IMR-90 (cell line): ENCODE measurements at regions not wholly inside any gene's neighbourhood (a gene's known extent, or its start where the extent isn't known, plus 50 kb on each side); places are given as distances from the start of the nearest gene placed in this dataset.

Experiments used
- ATAC-seq: fragments of 200-7000 bp; cut with Tn5 transposase; 2 replicates; pipeline ENCODE4 v1.9.1; 2020; ENCODE audit warnings: low read depth, mild to moderate bottlenecking, moderate library complexity
- BruUV-seq: library from RNA; stranded (reverse); fragments of 400-500 nt; replicated peaks from 2 replicates; lab custom pipeline; 2021; lab: Mats Ljungman, UMichigan
- CTCF ChIA-PET: fragments of 300-600 bp; formaldehyde crosslinking; extraction: SDS; loops from one replicate; lab custom pipeline; 2021; ENCODE audit warnings: antibody characterized with exemption; lab: Yijun Ruan, JAX
- POLR2A ChIA-PET: fragments of 300-600 bp; sonication (Branson Sonifier 250); formaldehyde crosslinking; loops from one replicate; lab custom pipeline; 2022; ENCODE audit warnings: antibody characterized with exemption; ENCODE audit not compliant: unreplicated experiment; lab: Charles Lee
- DNase-seq: peaks from one replicate; pipeline ENCODE4 v3.0.0; 2013
- H2AFZ ChIP-seq: replicated peaks from 2 replicates; pipeline ENCODE3; 2013; ENCODE audit warnings: low read length, mild to moderate bottlenecking; ENCODE audit not compliant: poor library complexity
- H2AK5ac ChIP-seq: 2 replicates; pipeline ENCODE4 v1.6.1; 2013; ENCODE audit warnings: low read depth, low read length, inconsistent platforms
- H2AK9ac ChIP-seq: replicated peaks from 2 replicates; pipeline ENCODE3; 2013; ENCODE audit warnings: mild to moderate bottlenecking, low read depth, low read length, moderate library complexity; ENCODE audit not compliant: poor library complexity
- H2BK120ac ChIP-seq: 2 replicates; pipeline ENCODE4 v1.6.1; 2013; ENCODE audit warnings: low read depth, low read length, inconsistent platforms
- H2BK15ac ChIP-seq: 3 replicates; pipeline ENCODE4 v1.6.1; 2013; ENCODE audit warnings: low read depth, low read length, inconsistent platforms
- H2BK20ac ChIP-seq: 2 replicates; pipeline ENCODE4 v1.6.1; 2013; ENCODE audit warnings: low read depth, mild to moderate bottlenecking, inconsistent platforms, low read length, moderate library complexity
- H2BK5ac ChIP-seq: 2 replicates; pipeline ENCODE4 v1.6.1; 2013; ENCODE audit warnings: mild to moderate bottlenecking, low read depth, low read length, inconsistent platforms; ENCODE audit not compliant: poor library complexity, severe bottlenecking
- H3K14ac ChIP-seq: replicated peaks from 2 replicates; pipeline ENCODE4 v1.6.1; 2013; ENCODE audit warnings: low read depth, low read length, inconsistent platforms
- H3K18ac ChIP-seq: 2 replicates; pipeline ENCODE4 v1.6.1; 2013; ENCODE audit warnings: low read depth, low read length, control low read depth
- H3K23ac ChIP-seq: 2 replicates; pipeline ENCODE4 v1.6.1; 2013; ENCODE audit warnings: low read depth, low read length, inconsistent platforms
- H3K27ac ChIP-seq: 2 replicates; pipeline ENCODE4 v1.5.1; 2013; ENCODE audit warnings: mild to moderate bottlenecking, control low read depth, low read length; ENCODE audit not compliant: insufficient read depth
- H3K27me3 ChIP-seq: 2 replicates; pipeline ENCODE4 v1.6.1; 2013; ENCODE audit warnings: low read length; ENCODE audit not compliant: control insufficient read depth, insufficient read depth
- H3K36me3 ChIP-seq: 2 replicates; pipeline ENCODE4 v1.6.1; 2013; ENCODE audit warnings: low read length, mixed read lengths; ENCODE audit not compliant: control insufficient read depth, insufficient read depth
- H3K4ac ChIP-seq: 2 replicates; pipeline ENCODE4 v1.6.1; 2013; ENCODE audit warnings: low read depth, low read length, inconsistent platforms
- H3K4me1 ChIP-seq: 2 replicates; pipeline ENCODE4 v1.6.1; 2013; ENCODE audit warnings: low read length, mixed read lengths; ENCODE audit not compliant: control insufficient read depth, insufficient read depth
- H3K4me2 ChIP-seq: 2 replicates; pipeline ENCODE4 v1.6.1; 2013; ENCODE audit warnings: low read depth, mild to moderate bottlenecking, control low read depth, low read length, moderate library complexity
- H3K4me3 ChIP-seq: 2 replicates; pipeline ENCODE4 v1.5.1; 2013; ENCODE audit warnings: low read depth, mild to moderate bottlenecking, control low read depth, low read length, moderate library complexity; ENCODE audit not compliant: insufficient read depth
- H3K56ac ChIP-seq: 2 replicates; pipeline ENCODE4 v1.6.1; 2013; ENCODE audit warnings: low read length, inconsistent platforms; ENCODE audit not compliant: insufficient read depth; ENCODE audit errors: extremely low read depth
- H3K79me1 ChIP-seq, 2 experiments: 2 replicates each; pipeline ENCODE4 v1.6.1; 2013; ENCODE audit warnings: low read length in 2 of 2, inconsistent platforms in 1 of 2, low read depth in 1 of 2
- H3K9ac ChIP-seq: 2 replicates; pipeline ENCODE4 v1.6.1; 2013; ENCODE audit warnings: low read depth, low read length, control low read depth
- H3K9me1 ChIP-seq: 2 replicates; pipeline ENCODE4 v1.6.1; 2013; ENCODE audit warnings: low read length, inconsistent platforms; ENCODE audit not compliant: insufficient read depth
- H3K9me3 ChIP-seq: 2 replicates; pipeline ENCODE4 v1.6.1; 2013; ENCODE audit warnings: low read length; ENCODE audit not compliant: control insufficient read depth, insufficient read depth
- H4K20me1 ChIP-seq: 2 replicates; pipeline ENCODE4 v1.6.1; 2013; ENCODE audit warnings: low read length, inconsistent platforms; ENCODE audit not compliant: insufficient read depth
- H4K5ac ChIP-seq: 2 replicates; pipeline ENCODE4 v1.6.1; 2013; ENCODE audit warnings: mild to moderate bottlenecking, low read depth, low read length, control low read depth
- H4K8ac ChIP-seq, 2 experiments: 2 replicates each; pipeline ENCODE4 v1.6.1; 2013; ENCODE audit warnings: low read depth in 2 of 2, low read length in 2 of 2, control low read depth in 1 of 2, inconsistent platforms in 1 of 2
- H4K91ac ChIP-seq: 2 replicates; pipeline ENCODE4 v1.6.1; 2013; ENCODE audit warnings: low read depth, low read length, inconsistent platforms; ENCODE audit not compliant: insufficient read depth
- BHLHE40 ChIP-seq: fragments of 150-350 bp; IDR thresholded peaks from 2 replicates; pipeline ENCODE4 v1.6.1; 2016; ENCODE audit warnings: mild to moderate bottlenecking, low read depth, low read length
- CEBPB ChIP-seq: IDR thresholded peaks from 2 replicates; pipeline ENCODE4 v1.6.1; 2012; ENCODE audit warnings: low read depth, low read length, improper control_type of control experiment
- FOS ChIP-seq: fragments of 150-350 bp; IDR thresholded peaks from 2 replicates; pipeline ENCODE4 v1.6.1; 2016; ENCODE audit warnings: low read depth, low read length
- MAZ ChIP-seq: IDR thresholded peaks from 2 replicates; pipeline ENCODE4 v1.6.1; 2012; ENCODE audit warnings: low read depth, mild to moderate bottlenecking, low read length, improper control_type of control experiment, moderate library complexity, borderline replicate concordance
- MXI1 ChIP-seq: IDR thresholded peaks from 2 replicates; pipeline ENCODE4 v1.6.1; 2012; ENCODE audit warnings: low read depth, mild to moderate bottlenecking, low read length, moderate library complexity, borderline replicate concordance
- NFE2L2 ChIP-seq: fragments of 150-350 bp; IDR thresholded peaks from 2 replicates; pipeline ENCODE4 v1.6.1; 2016; ENCODE audit warnings: low read depth, mild to moderate bottlenecking, low read length
- RAD21 ChIP-seq: IDR thresholded peaks from 2 replicates; pipeline ENCODE4 v1.6.1; 2012; ENCODE audit warnings: low read length, improper control_type of control experiment
- RCOR1 ChIP-seq: IDR thresholded peaks from 2 replicates; pipeline ENCODE4 v1.6.1; 2012; ENCODE audit warnings: mild to moderate bottlenecking, low read length, improper control_type of control experiment; ENCODE audit not compliant: insufficient replicate concordance
- RFX5 ChIP-seq: IDR thresholded peaks from 2 replicates; pipeline ENCODE4 v1.8.0; 2012; ENCODE audit warnings: low read depth, mild to moderate bottlenecking, low read length, moderate library complexity
- SMC3 ChIP-seq: fragments of 150-350 bp; IDR thresholded peaks from 2 replicates; pipeline ENCODE4 v1.6.1; 2016; ENCODE audit warnings: low read depth, mild to moderate bottlenecking, antibody characterized with exemption, low read length, moderate library complexity
- WGBS, 2 experiments: methylation state at CpG; one replicate each; pipeline versions ENCODE4 v1.1.5 to v1.1.7; 2013; ENCODE audit warnings: missing lambda C conversion rate in 2 of 2; ENCODE audit not compliant: insufficient read length in 1 of 2; ENCODE audit errors: extremely low coverage in 2 of 2; 5-methylcytosine and 5-hydroxymethylcytosine counted together
- dilution Hi-C: fragments of 300-500 bp; cut with HindIII; formaldehyde crosslinking; loops from one replicate; pipeline ENCODE4 v1.14.3; 2018; ENCODE audit warnings: low sequenced_read_pairs; ENCODE audit not compliant: unreplicated experiment
- in situ Hi-C: fragments of 300-500 bp; cut with MboI; formaldehyde crosslinking; loops from 3 replicates; pipeline ENCODE4 v1.14.3; 2019; ENCODE audit warnings: low sequenced_read_pairs, inconsistent platforms, mixed read lengths
- intact Hi-C: fragments of 100-400 bp; cut with micrococcal nuclease; formaldehyde crosslinking; loops from 2 replicates; pipeline ENCODE4 v1.10.0; 2022
- TF ChIP-seq, protein P1 (sequence below): conservative IDR thresholded peaks from 2 replicates; pipeline ENCODE4 v1.5.1; 2012; ENCODE audit warnings: mild to moderate bottlenecking, low read depth, low read length, improper control_type of control experiment

DNA sequence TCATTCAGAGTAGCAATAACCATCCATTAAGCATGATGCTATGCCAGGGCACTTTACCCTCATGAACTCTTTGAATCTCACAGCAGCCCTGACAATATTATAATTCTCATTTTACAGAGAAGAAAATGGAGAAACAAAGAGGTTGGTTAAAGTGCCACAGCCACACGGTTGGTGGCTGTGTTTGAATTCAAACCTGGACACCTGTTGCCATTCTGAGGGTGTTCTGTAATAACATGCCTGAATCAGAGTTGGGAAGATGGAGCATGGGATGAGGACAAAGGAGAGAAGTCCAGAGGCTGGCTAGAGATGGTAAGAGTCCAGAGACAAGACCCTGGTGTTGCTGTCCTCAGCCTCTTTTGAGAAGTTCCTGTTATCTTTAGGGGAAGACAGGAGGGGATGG is 127.7 kb downstream of the DHX35 start:
- H3K4me1 ChIP-seq = no peaks in the 10 kb centered on the region
- no peaks in the 10 kb centered on the region for H4K20me1 ChIP-seq
- BruUV-seq = no TSS peak
- TF ChIP-seq SMC3 (no peak), NFE2L2 (no peak), RAD21 (no peak), BHLHE40 (no peak), MXI1 (no peak), FOS (no peak), RCOR1 (no peak), CEBPB (no peak), RFX5 (no peak), MAZ (no peak)
- TF ChIP-seq, protein P1, sequence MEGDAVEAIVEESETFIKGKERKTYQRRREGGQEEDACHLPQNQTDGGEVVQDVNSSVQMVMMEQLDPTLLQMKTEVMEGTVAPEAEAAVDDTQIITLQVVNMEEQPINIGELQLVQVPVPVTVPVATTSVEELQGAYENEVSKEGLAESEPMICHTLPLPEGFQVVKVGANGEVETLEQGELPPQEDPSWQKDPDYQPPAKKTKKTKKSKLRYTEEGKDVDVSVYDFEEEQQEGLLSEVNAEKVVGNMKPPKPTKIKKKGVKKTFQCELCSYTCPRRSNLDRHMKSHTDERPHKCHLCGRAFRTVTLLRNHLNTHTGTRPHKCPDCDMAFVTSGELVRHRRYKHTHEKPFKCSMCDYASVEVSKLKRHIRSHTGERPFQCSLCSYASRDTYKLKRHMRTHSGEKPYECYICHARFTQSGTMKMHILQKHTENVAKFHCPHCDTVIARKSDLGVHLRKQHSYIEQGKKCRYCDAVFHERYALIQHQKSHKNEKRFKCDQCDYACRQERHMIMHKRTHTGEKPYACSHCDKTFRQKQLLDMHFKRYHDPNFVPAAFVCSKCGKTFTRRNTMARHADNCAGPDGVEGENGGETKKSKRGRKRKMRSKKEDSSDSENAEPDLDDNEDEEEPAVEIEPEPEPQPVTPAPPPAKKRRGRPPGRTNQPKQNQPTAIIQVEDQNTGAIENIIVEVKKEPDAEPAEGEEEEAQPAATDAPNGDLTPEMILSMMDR = no peak
- H3K23ac ChIP-seq = no peak overlapping the region
- H3K36me3 ChIP-seq = no peaks in the 10 kb centered on the region
- no peak overlapping the region for H3K27ac ChIP-seq
- H2AK9ac ChIP-seq = no peak overlapping the region
- ChIA-PET POLR2A (no interaction called here), CTCF (no interaction called here)
- no peaks in the 10 kb centered on the region; the same call in none of the 2 replicates for H3K27me3 ChIP-seq
- H3K9me3 ChIP-seq = peaks cover 2% of the 10 kb centered on the region; the same call in 1 of the 2 replicates
- no peak overlapping the region for H3K56ac ChIP-seq
- intact Hi-C loops = no loop called here
- H4K5ac ChIP-seq = no peak overlapping the region
- H4K91ac ChIP-seq = no peak overlapping the region
- H2BK5ac ChIP-seq = no peak overlapping the region
- no peak overlapping the region for H3K4ac ChIP-seq
- no peak for DNase-seq
- in situ Hi-C loops = no loop called here
- no peaks in the 10 kb centered on the region for H3K79me1 ChIP-seq
- ATAC-seq = no peak
- WGBS, 2 experiments = 29% methylated on average over 1 of the region's 1 CpG; no CpG with 5 or more reads in 1 of the 2 experiments
- no peak overlapping the region for H4K8ac ChIP-seq
- H2BK15ac ChIP-seq = no peak overlapping the region
- no peak overlapping the region for H2BK20ac ChIP-seq
- no peak overlapping the region for H3K4me3 ChIP-seq
- no peak overlapping the region for H2AK5ac ChIP-seq
- H3K4me2 ChIP-seq = no peak overlapping the region
- no peak overlapping the region for H3K9ac ChIP-seq
- H3K14ac ChIP-seq = no peak overlapping the region
- no peak overlapping the region for H3K18ac ChIP-seq
- dilution Hi-C loops = no loop called here
- no peaks in the 10 kb centered on the region for H3K9me1 ChIP-seq
- no peak overlapping the region for H2AFZ ChIP-seq
- H2BK120ac ChIP-seq = no peak overlapping the region
